ENCODE measurements at regions not wholly inside any gene's neighbourhood (a gene's known extent, or its start where the extent isn't known, plus 50 kb on each side); places are given as distances from the start of the nearest gene placed in this dataset.
"Not testable (repeated sequence)": the region's sequence is repeated elsewhere in the genome, so short reads cannot be mapped to it uniquely, and the experiment has no call there.

GRCh38 chr10:37490266-37490665 lies 364.9 kb downstream of the ANKRD30A start:
- no peaks in the 10 kb centered on the region for H3K4me1 Mint-ChIP-seq (ENCODE audit: low read depth)
- H3K27me3 Mint-ChIP-seq (ENCODE audit: low read depth) = no peaks in the 10 kb centered on the region
- no peaks in the 10 kb centered on the region for H3K36me3 Mint-ChIP-seq (ENCODE audit: low read depth)
- no peak for DNase-seq (ENCODE audit: low spot score)
- no peak overlapping the region for H3K4me3 Mint-ChIP-seq
- peaks cover 16% of the 10 kb centered on the region for H3K9me3 Mint-ChIP-seq
- H3K27ac Mint-ChIP-seq = no peak overlapping the region

- DNase-seq (ENCODE audit: low spot score) = no peak
- Mint-ChIP-seq H3K4me3 (no peak overlapping the region), H3K27me3 (ENCODE audit: low read depth) (no peaks in the 10 kb centered on the region), H3K9me3 (peaks cover 19% of the 10 kb centered on the region), H3K27ac (no peak overlapping the region), H3K4me1 (ENCODE audit: low read depth) (no peaks in the 10 kb centered on the region), H3K36me3 (ENCODE audit: low read depth) (no peaks in the 10 kb centered on the region)
Measured at GRCh38 chr10:37489658-37490003, 364.2 kb downstream of the ANKRD30A start.

- H3K4me3 Mint-ChIP-seq = no peak overlapping the region
- H3K27me3 Mint-ChIP-seq (ENCODE audit: low read depth) = no peaks in the 10 kb centered on the region
- no peak for DNase-seq (ENCODE audit: low spot score)
- H3K27ac Mint-ChIP-seq = no peak overlapping the region
- H3K9me3 Mint-ChIP-seq = peaks cover 20% of the 10 kb centered on the region
- no peaks in the 10 kb centered on the region for H3K36me3 Mint-ChIP-seq (ENCODE audit: low read depth)
- H3K4me1 Mint-ChIP-seq (ENCODE audit: low read depth) = no peaks in the 10 kb centered on the region
Measured at GRCh38 chr10:37488792-37489657, 363.6 kb downstream of the ANKRD30A start.

GRCh38 chr10:37480596-37480995 lies 355.2 kb downstream of the ANKRD30A start:
- not testable (repeated sequence) for H3K4me1 Mint-ChIP-seq (ENCODE audit: low read depth); H3K27ac Mint-ChIP-seq; H3K27me3 Mint-ChIP-seq (ENCODE audit: low read depth); H3K4me3 Mint-ChIP-seq; DNase-seq (ENCODE audit: low spot score); H3K36me3 Mint-ChIP-seq (ENCODE audit: low read depth)
- peaks cover 31% of the 10 kb centered on the region for H3K9me3 Mint-ChIP-seq

- Mint-ChIP-seq H3K36me3 (ENCODE audit: low read depth) (no peaks in the 10 kb centered on the region), H3K27ac (no peak overlapping the region), H3K27me3 (ENCODE audit: low read depth) (no peaks in the 10 kb centered on the region), H3K4me1 (ENCODE audit: low read depth) (no peaks in the 10 kb centered on the region), H3K4me3 (no peak overlapping the region), H3K9me3 (peaks cover 27% of the 10 kb centered on the region)
- no peak for DNase-seq (ENCODE audit: low spot score)
Measured at GRCh38 chr10:37479469-37479868, 354.1 kb downstream of the ANKRD30A start.

GRCh38 chr10:37478381-37478780 lies 353.0 kb downstream of the ANKRD30A start:
- no peak for DNase-seq (ENCODE audit: low spot score)
- H3K4me1 Mint-ChIP-seq (ENCODE audit: low read depth) = no peaks in the 10 kb centered on the region

GRCh38 chr10:37476285-37476684 lies 350.9 kb downstream of the ANKRD30A start:
- no peak for DNase-seq (ENCODE audit: low spot score)
- no peak overlapping the region for H3K27ac Mint-ChIP-seq
- no peaks in the 10 kb centered on the region for H3K36me3 Mint-ChIP-seq (ENCODE audit: low read depth)
- H3K4me3 Mint-ChIP-seq = no peak overlapping the region
- H3K9me3 Mint-ChIP-seq = peaks cover 24% of the 10 kb centered on the region
- no peaks in the 10 kb centered on the region for H3K27me3 Mint-ChIP-seq (ENCODE audit: low read depth)
- H3K4me1 Mint-ChIP-seq (ENCODE audit: low read depth) = no peaks in the 10 kb centered on the region

More at GRCh38 chr10:37478381-37478780, 353.0 kb downstream of the ANKRD30A start:
- no peak overlapping the region for H3K27ac Mint-ChIP-seq
- no peak overlapping the region for H3K4me3 Mint-ChIP-seq
- H3K27me3 Mint-ChIP-seq (ENCODE audit: low read depth) = no peaks in the 10 kb centered on the region
- peaks cover 27% of the 10 kb centered on the region for H3K9me3 Mint-ChIP-seq
- no peaks in the 10 kb centered on the region for H3K36me3 Mint-ChIP-seq (ENCODE audit: low read depth)

DNA sequence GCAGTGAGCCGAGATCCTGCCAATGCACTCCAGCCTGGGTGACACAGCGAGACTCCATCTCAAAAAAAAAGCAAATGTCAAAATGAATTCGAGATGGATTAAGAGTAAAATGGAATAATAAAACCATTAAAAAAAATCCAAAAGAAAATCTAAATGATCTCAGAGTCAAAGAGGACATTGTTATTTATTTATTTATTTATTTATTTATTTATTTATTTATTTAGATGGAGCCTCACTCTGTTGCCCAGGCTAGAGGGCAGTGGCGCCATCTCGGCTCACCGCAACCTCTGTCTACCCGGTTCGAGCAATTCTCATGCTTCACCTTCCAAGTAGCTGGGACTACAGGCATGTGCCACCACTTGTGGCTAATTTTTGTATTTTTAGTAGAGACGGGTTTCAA lies 349.2 kb downstream of the ANKRD30A start:
- peaks cover 26% of the 10 kb centered on the region for H3K9me3 Mint-ChIP-seq

GRCh38 chr10:37473906-37474305 lies 348.5 kb downstream of the ANKRD30A start:
- H3K9me3 Mint-ChIP-seq = peaks cover 22% of the 10 kb centered on the region
- H3K4me1 Mint-ChIP-seq (ENCODE audit: low read depth) = no peaks in the 10 kb centered on the region
- no peak overlapping the region for H3K27ac Mint-ChIP-seq
- H3K27me3 Mint-ChIP-seq (ENCODE audit: low read depth) = no peaks in the 10 kb centered on the region
- no peaks in the 10 kb centered on the region for H3K36me3 Mint-ChIP-seq (ENCODE audit: low read depth)
- DNase-seq (ENCODE audit: low spot score) = no peak
- no peak overlapping the region for H3K4me3 Mint-ChIP-seq

More for the DNA sequence above, 349.2 kb downstream of the ANKRD30A start:
- no peak overlapping the region for H3K4me3 Mint-ChIP-seq
- no peaks in the 10 kb centered on the region for H3K4me1 Mint-ChIP-seq (ENCODE audit: low read depth)
- DNase-seq (ENCODE audit: low spot score) = no peak
- H3K27me3 Mint-ChIP-seq (ENCODE audit: low read depth) = no peaks in the 10 kb centered on the region
- no peaks in the 10 kb centered on the region for H3K36me3 Mint-ChIP-seq (ENCODE audit: low read depth)
- H3K27ac Mint-ChIP-seq = no peak overlapping the region

GRCh38 chr10:37467246-37467645 lies 341.8 kb downstream of the ANKRD30A start:
- Mint-ChIP-seq H3K27me3 (ENCODE audit: low read depth) (no peaks in the 10 kb centered on the region), H3K4me1 (ENCODE audit: low read depth) (no peaks in the 10 kb centered on the region), H3K27ac (no peak overlapping the region), H3K9me3 (peaks cover 23% of the 10 kb centered on the region), H3K4me3 (no peak overlapping the region), H3K36me3 (ENCODE audit: low read depth) (no peaks in the 10 kb centered on the region)
- DNase-seq (ENCODE audit: low spot score) = no peak

- no peak for DNase-seq (ENCODE audit: low spot score)
- H3K36me3 Mint-ChIP-seq (ENCODE audit: low read depth) = no peaks in the 10 kb centered on the region
- H3K9me3 Mint-ChIP-seq = peaks cover 13% of the 10 kb centered on the region
- H3K4me3 Mint-ChIP-seq = no peak overlapping the region
- no peak overlapping the region for H3K27ac Mint-ChIP-seq
- no peaks in the 10 kb centered on the region for H3K4me1 Mint-ChIP-seq (ENCODE audit: low read depth)
- H3K27me3 Mint-ChIP-seq (ENCODE audit: low read depth) = no peaks in the 10 kb centered on the region
Measured at GRCh38 chr10:37456456-37456855, 331.1 kb downstream of the ANKRD30A start.

- H3K27ac Mint-ChIP-seq = no peak overlapping the region
- no peaks in the 10 kb centered on the region for H3K36me3 Mint-ChIP-seq (ENCODE audit: low read depth)
- DNase-seq (ENCODE audit: low spot score) = no peak
Measured at GRCh38 chr10:37448161-37448560, 322.8 kb downstream of the ANKRD30A start.

DNA sequence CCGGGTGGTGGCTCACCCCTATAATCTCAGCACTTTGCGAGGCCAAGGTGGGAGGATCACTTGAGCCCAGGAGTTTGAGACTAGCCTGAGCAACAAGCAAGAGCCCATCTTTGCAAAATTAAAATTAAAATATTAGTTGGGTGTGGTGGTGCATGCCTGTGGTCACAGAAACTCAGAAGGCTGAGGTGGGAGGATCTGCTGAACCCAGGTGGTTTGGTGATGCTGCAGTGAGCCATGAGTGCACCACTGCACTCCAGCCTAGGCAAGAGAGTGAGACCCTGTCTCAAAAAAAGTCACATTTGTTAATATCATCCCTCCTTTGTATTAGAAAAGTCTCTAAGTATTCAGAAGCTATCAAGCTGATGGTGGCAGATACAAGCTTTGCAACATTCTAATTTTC lies 317.5 kb downstream of the ANKRD30A start:
- DNase-seq (ENCODE audit: low spot score) = no peak
- Mint-ChIP-seq H3K27ac (no peak overlapping the region), H3K4me1 (ENCODE audit: low read depth) (no peaks in the 10 kb centered on the region), H3K27me3 (ENCODE audit: low read depth) (no peaks in the 10 kb centered on the region), H3K4me3 (no peak overlapping the region), H3K9me3 (peaks cover 21% of the 10 kb centered on the region), H3K36me3 (ENCODE audit: low read depth) (no peaks in the 10 kb centered on the region)

More at GRCh38 chr10:37448161-37448560, 322.8 kb downstream of the ANKRD30A start:
- H3K27me3 Mint-ChIP-seq (ENCODE audit: low read depth) = no peaks in the 10 kb centered on the region
- H3K9me3 Mint-ChIP-seq = peaks cover 23% of the 10 kb centered on the region
- H3K4me3 Mint-ChIP-seq = no peak overlapping the region
- H3K4me1 Mint-ChIP-seq (ENCODE audit: low read depth) = no peaks in the 10 kb centered on the region

GRCh38 chr10:37441224-37441623 lies 315.8 kb downstream of the ANKRD30A start:
- not testable (repeated sequence) for H3K4me3 Mint-ChIP-seq; H3K4me1 Mint-ChIP-seq (ENCODE audit: low read depth); H3K27ac Mint-ChIP-seq; H3K27me3 Mint-ChIP-seq (ENCODE audit: low read depth); H3K36me3 Mint-ChIP-seq (ENCODE audit: low read depth); DNase-seq (ENCODE audit: low spot score)
- H3K9me3 Mint-ChIP-seq = peaks cover 16% of the 10 kb centered on the region

DNA sequence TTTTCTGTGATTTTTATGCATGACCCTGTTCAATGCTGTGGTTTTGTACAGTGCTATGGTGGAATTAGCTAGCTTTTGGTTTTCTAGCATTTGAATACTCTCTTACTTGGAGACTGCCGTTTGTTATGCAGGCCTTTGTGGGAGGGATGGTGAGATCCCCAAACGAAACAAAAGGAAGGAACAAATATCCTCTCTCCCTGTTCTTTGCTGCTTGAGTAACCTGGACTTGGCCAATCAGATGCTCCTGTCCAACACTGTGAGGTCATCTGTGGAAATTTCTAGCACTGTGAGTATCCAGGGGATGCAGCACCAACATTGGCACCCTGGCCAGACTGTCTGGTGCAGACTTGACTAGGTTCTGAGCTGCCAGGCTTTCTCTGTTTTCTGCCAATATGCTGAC lies 314.4 kb downstream of the ANKRD30A start:
- Mint-ChIP-seq H3K27me3 (ENCODE audit: low read depth) (no peaks in the 10 kb centered on the region), H3K4me3 (no peak overlapping the region), H3K36me3 (ENCODE audit: low read depth) (no peaks in the 10 kb centered on the region), H3K4me1 (ENCODE audit: low read depth) (no peaks in the 10 kb centered on the region), H3K9me3 (peaks cover 18% of the 10 kb centered on the region), H3K27ac (no peak overlapping the region)
- DNase-seq (ENCODE audit: low spot score) = no peak

Measured in T-helper 2 cell treated with Interferon-gamma antibody and Interleukin-4, amounts not matched to agents 5 μg/mL and 100 μg/mL, for 36 hours (primary cell).